CD14-positive monocyte (primary cell): ENCODE measurements at regions not wholly inside any gene's neighbourhood (a gene's known extent, or its start where the extent isn't known, plus 50 kb on each side); places are given as distances from the start of the nearest gene placed in this dataset.

ENCODE experiments used
- DNase-seq, 3 donors: peaks; one replicate each; pipeline ENCODE4 v3.0.0-alpha.2; 2011 to 2022
- H2AFZ ChIP-seq: 2 replicates; pipeline ENCODE4 v1.6.0; 2012; ENCODE audit warnings: mild to moderate bottlenecking, low read depth, low read length, inconsistent platforms; ENCODE audit not compliant: insufficient read depth, poor library complexity, severe bottlenecking
- H3K27ac ChIP-seq, 2 donors: 1 replicate in 1 of 2; 2 replicates in 1 of 2; pipeline ENCODE4 v1.5.1; 2012 to 2013; ENCODE audit warnings: low read length in 2 of 2, control low read depth in 1 of 2, inconsistent platforms in 1 of 2, low read depth in 1 of 2, mild to moderate bottlenecking in 1 of 2
- H3K27me3 ChIP-seq, 2 donors: one replicate each; pipeline versions ENCODE4 v1.6.0 to v1.6.1; 2011 to 2013; ENCODE audit warnings: low read length in 2 of 2; ENCODE audit not compliant: control insufficient read depth in 2 of 2, insufficient read depth in 2 of 2
- H3K36me3 ChIP-seq, 2 donors: replicated peaks in 1 of 2; 1 replicate in 1 of 2; 2 replicates in 1 of 2; pipeline versions ENCODE4 v1.5.1 to v1.6.1; 2012 to 2013; ENCODE audit warnings: low read length in 2 of 2, control low read depth in 1 of 2, inconsistent platforms in 1 of 2, mild to moderate bottlenecking in 1 of 2; ENCODE audit not compliant: insufficient read depth in 2 of 2, control insufficient read depth in 1 of 2
- H3K4me1 ChIP-seq, 2 donors: 1 replicate in 1 of 2; 2 replicates in 1 of 2; pipeline versions ENCODE4 v1.5.1 to v1.6.1; 2012 to 2013; ENCODE audit warnings: low read length in 2 of 2, control low read depth in 1 of 2, inconsistent platforms in 1 of 2, mild to moderate bottlenecking in 1 of 2, moderate library complexity in 1 of 2; ENCODE audit not compliant: insufficient read depth in 2 of 2, control insufficient read depth in 1 of 2
- H3K4me2 ChIP-seq: replicated peaks from 2 replicates; pipeline ENCODE3; 2012; ENCODE audit warnings: low read length, moderate library complexity, mild to moderate bottlenecking; ENCODE audit not compliant: poor library complexity, severe bottlenecking; ENCODE audit errors: extremely low read depth
- H3K4me3 ChIP-seq, 3 experiments: fragments of 200-600 bp in 1 of 3; sonication (generic) in 1 of 3; replicated peaks in 1 of 3; 1 replicate in 2 of 3; 2 replicates in 1 of 3; pipeline ENCODE4 v1.5.1; 2011 to 2013; ENCODE audit warnings: low read length in 3 of 3, mild to moderate bottlenecking in 3 of 3, control low read depth in 2 of 3, low read depth in 2 of 3, inconsistent platforms in 1 of 3, moderate library complexity in 1 of 3
- H3K79me2 ChIP-seq: 2 replicates; pipeline ENCODE4 v1.6.0; 2012; ENCODE audit warnings: mild to moderate bottlenecking, control low read depth, inconsistent platforms, low read length, moderate library complexity; ENCODE audit not compliant: insufficient read depth
- H3K9ac ChIP-seq: 2 replicates; pipeline ENCODE4 v1.6.0; 2017; ENCODE audit warnings: low read length, mild to moderate bottlenecking; ENCODE audit not compliant: insufficient read depth, poor library complexity, severe bottlenecking
- H3K9me3 ChIP-seq, 2 donors: replicated peaks in 1 of 2; 1 replicate in 1 of 2; 2 replicates in 1 of 2; pipeline versions ENCODE4 v1.5.1 to v1.6.1; 2012 to 2013; ENCODE audit warnings: low read length in 2 of 2, control low read depth in 1 of 2; ENCODE audit not compliant: control insufficient read depth in 1 of 2, insufficient read depth in 1 of 2
- H4K20me1 ChIP-seq: 2 replicates; pipeline ENCODE4 v1.6.0; 2012; ENCODE audit warnings: mild to moderate bottlenecking, low read length, control low read depth, moderate library complexity; ENCODE audit not compliant: insufficient read depth
- H3K27ac Mint-ChIP-seq, 7 donors: one replicate each; pipeline ENCODE4 v1.8.0; 2020; ENCODE audit warnings: mild to moderate bottlenecking in 7 of 7, mixed read lengths in 7 of 7, moderate library complexity in 6 of 7, inconsistent platforms in 2 of 7
- H3K27me3 Mint-ChIP-seq, 3 donors: one replicate each; pipeline ENCODE4 v1.8.0; 2021 to 2022; ENCODE audit warnings: low read depth in 3 of 3, mild to moderate bottlenecking in 3 of 3, mixed read lengths in 3 of 3, moderate library complexity in 3 of 3, inconsistent platforms in 1 of 3
- H3K36me3 Mint-ChIP-seq, 2 donors: one replicate each; pipeline ENCODE4 v1.8.0; 2020; ENCODE audit warnings: mixed read lengths in 2 of 2, inconsistent platforms in 1 of 2, mild to moderate bottlenecking in 1 of 2
- H3K4me1 Mint-ChIP-seq: one replicate; pipeline ENCODE4 v1.8.0; 2020; ENCODE audit warnings: mild to moderate bottlenecking, mixed read lengths
- H3K4me3 Mint-ChIP-seq, 2 donors: one replicate each; pipeline ENCODE4 v1.8.0; 2020; ENCODE audit warnings: mild to moderate bottlenecking in 2 of 2, mixed read lengths in 2 of 2, moderate library complexity in 1 of 2
- H3K9me3 Mint-ChIP-seq, 7 donors: one replicate each; pipeline ENCODE4 v1.8.0; 2020 to 2022; ENCODE audit warnings: mixed read lengths in 7 of 7, mild to moderate bottlenecking in 6 of 7, moderate library complexity in 6 of 7, inconsistent platforms in 2 of 7
- CTCF ChIP-seq: fragments of 200-600 bp; IDR thresholded peaks from one replicate; pipeline ENCODE4 v1.8.0; 2022; ENCODE audit warnings: antibody characterized with exemption, mild to moderate bottlenecking
- WGBS: methylation state at CpG from one replicate; pipeline ENCODE4 v1.1.5; 2013; ENCODE audit warnings: missing lambda C conversion rate; ENCODE audit not compliant: insufficient coverage; 5-methylcytosine and 5-hydroxymethylcytosine counted together
- intact Hi-C, 2 donors: fragments of 100-400 bp; cut with micrococcal nuclease; formaldehyde crosslinking; loops; one replicate each; pipeline versions ENCODE4 v1.15.0 to v1.15.1; 2023

- WGBS = no CpG with 5 or more reads among the region's 6 CpGs
- no peak for TF ChIP-seq CTCF
- no peak for DNase-seq
- Histone ChIP-seq H3K4me3 (no peak overlapping the region), H3K4me1 (no peaks in the 10 kb centered on the region), H3K9ac (no peak overlapping the region), H2AFZ (no peak overlapping the region), H3K79me2 (no peaks in the 10 kb centered on the region), H3K36me3 (no peaks in the 10 kb centered on the region), H3K27me3 (no peaks in the 10 kb centered on the region), H3K9me3 (peaks cover 0 to 3% of the 10 kb centered on the region in 2 donors), H3K4me2 (no peak overlapping the region), H3K27ac (no peak overlapping the region), H4K20me1 (no peaks in the 10 kb centered on the region)
- peaks cover 0 to 3% (median 0%) of the 10 kb centered on the region in 3 donors for H3K27me3 Mint-ChIP-seq
- no peaks in the 10 kb centered on the region for H3K36me3 Mint-ChIP-seq
- H3K4me3 Mint-ChIP-seq = no peak overlapping the region
- intact Hi-C loops = no loop called here
- no peaks in the 10 kb centered on the region for H3K4me1 Mint-ChIP-seq
- no peak overlapping the region for H3K27ac Mint-ChIP-seq
- peaks cover 0 to 2% (median under 1%) of the 10 kb centered on the region in 7 donors for H3K9me3 Mint-ChIP-seq
Observed at GRCh38 chr18:40760251-40760650, 1194.8 kb upstream of the PIK3C3 start.

- H2AFZ ChIP-seq = no peak overlapping the region
- intact Hi-C loops = no loop called here
- Mint-ChIP-seq H3K9me3 (peaks cover 0 to 5% (median 3%) of the 10 kb centered on the region in 7 donors), H3K36me3 (no peaks in the 10 kb centered on the region), H3K4me3 (no peak overlapping the region), H3K27ac (no peak overlapping the region), H3K27me3 (no peaks in the 10 kb centered on the region), H3K4me1 (no peaks in the 10 kb centered on the region)
- WGBS = no CpG with 5 or more reads among the region's 1 CpG
- H3K9ac ChIP-seq = no peak overlapping the region
- DNase-seq = no peak
- H3K27me3 ChIP-seq = no peaks in the 10 kb centered on the region
- H3K79me2 ChIP-seq = no peaks in the 10 kb centered on the region
- no peak overlapping the region for H3K4me2 ChIP-seq
- no peaks in the 10 kb centered on the region for H3K4me1 ChIP-seq
- H4K20me1 ChIP-seq = no peaks in the 10 kb centered on the region
- H3K4me3 ChIP-seq = no peak overlapping the region
- peaks cover 0 to 2% of the 10 kb centered on the region in 2 donors for H3K9me3 ChIP-seq
- no peak for TF ChIP-seq CTCF
- H3K36me3 ChIP-seq = no peaks in the 10 kb centered on the region
- H3K27ac ChIP-seq = no peak overlapping the region
Observed at GRCh38 chr18:40754477-40754876, 1200.6 kb upstream of the PIK3C3 start.
